ENCODE measurements at regions not wholly inside any gene's neighbourhood (a gene's known extent, or its start where the extent isn't known, plus 50 kb on each side); places are given as distances from the start of the nearest gene placed in this dataset.

- TF ChIP-seq CTCF (conservative IDR thresholded peaks at IDR 0.05 in 1 of 2, IDR thresholded peaks at IDR 0.05 in 1 of 2; ENCODE audit: low read depth in 1 of 2, low read length in 2 of 2) (no peak), EZH2 (IDR thresholded peaks at IDR 0.05; ENCODE audit: low read length, missing control alignments) (no peak)
These were observed 167.1 kb downstream of the SHOX2 start for GRCh38 chr3:157939166-157939565.
